HUES6 (cell line): ENCODE measurements at regions not wholly inside any gene's neighbourhood (a gene's known extent, or its start where the extent isn't known, plus 50 kb on each side); places are given as distances from the start of the nearest gene placed in this dataset.

Source experiments
- H3K27ac ChIP-seq: 2 replicates; pipeline ENCODE4 v1.7.0; 2013; ENCODE audit warnings: low read depth, mild to moderate bottlenecking, low read length, inconsistent platforms
- H3K27me3 ChIP-seq: 2 replicates; pipeline ENCODE4 v1.6.1; 2013; ENCODE audit warnings: low read length; ENCODE audit not compliant: control insufficient read depth, insufficient read depth
- H3K36me3 ChIP-seq: 2 replicates; pipeline ENCODE4 v1.6.1; 2013; ENCODE audit warnings: low read length; ENCODE audit not compliant: control insufficient read depth, insufficient read depth
- H3K4me1 ChIP-seq: 2 replicates; pipeline ENCODE4 v1.6.1; 2013; ENCODE audit warnings: low read length; ENCODE audit not compliant: control insufficient read depth, insufficient read depth
- H3K4me3 ChIP-seq: 2 replicates; pipeline ENCODE4 v1.5.1; 2013; ENCODE audit warnings: low read depth, low read length
- H3K9ac ChIP-seq: one replicate; pipeline ENCODE4 v1.6.1; 2013; ENCODE audit warnings: mild to moderate bottlenecking, low read length
- H3K9me3 ChIP-seq: 2 replicates; pipeline ENCODE4 v1.6.1; 2013; ENCODE audit warnings: low read depth, low read length; ENCODE audit not compliant: control insufficient read depth, insufficient read depth

GRCh38 chr9:82600536-82601292 is 462.2 kb downstream of the RASEF start:
- Histone ChIP-seq H3K9me3 (no peaks in the 10 kb centered on the region), H3K4me1 (no peaks in the 10 kb centered on the region), H3K4me3 (no peak overlapping the region), H3K27ac (no peak overlapping the region), H3K36me3 (no peaks in the 10 kb centered on the region), H3K27me3 (no peaks in the 10 kb centered on the region), H3K9ac (no peak overlapping the region)

- H3K4me3 ChIP-seq = no peak overlapping the region
- H3K36me3 ChIP-seq = no peaks in the 10 kb centered on the region
- H3K27me3 ChIP-seq = no peaks in the 10 kb centered on the region
- H3K9ac ChIP-seq = no peak overlapping the region
- H3K27ac ChIP-seq = no peak overlapping the region
- H3K9me3 ChIP-seq = no peaks in the 10 kb centered on the region
- no peaks in the 10 kb centered on the region for H3K4me1 ChIP-seq
Measured at GRCh38 chr9:82601293-82601771, 461.6 kb downstream of the RASEF start.

- Histone ChIP-seq H3K36me3 (no peaks in the 10 kb centered on the region), H3K27ac (no peak overlapping the region), H3K9me3 (no peaks in the 10 kb centered on the region), H3K4me3 (no peak overlapping the region), H3K9ac (no peak overlapping the region), H3K4me1 (peaks cover 6% of the 10 kb centered on the region; the same call in 1 of the 2 replicates), H3K27me3 (no peaks in the 10 kb centered on the region)
Measured at GRCh38 chr9:82604947-82605656, 457.8 kb downstream of the RASEF start.

- peaks cover 6% of the 10 kb centered on the region; the same call in 1 of the 2 replicates for H3K4me1 ChIP-seq
- no peak overlapping the region for H3K4me3 ChIP-seq
- no peaks in the 10 kb centered on the region for H3K36me3 ChIP-seq
- no peak overlapping the region for H3K27ac ChIP-seq
- H3K9me3 ChIP-seq = no peaks in the 10 kb centered on the region
- no peak overlapping the region for H3K9ac ChIP-seq
- H3K27me3 ChIP-seq = no peaks in the 10 kb centered on the region
Measured at GRCh38 chr9:82605657-82606031, 457.3 kb downstream of the RASEF start.

- Histone ChIP-seq H3K4me1 (peaks cover 6% of the 10 kb centered on the region; the same call in 1 of the 2 replicates), H3K9me3 (no peaks in the 10 kb centered on the region), H3K36me3 (no peaks in the 10 kb centered on the region), H3K27ac (no peak overlapping the region), H3K4me3 (no peak overlapping the region), H3K9ac (no peak overlapping the region), H3K27me3 (no peaks in the 10 kb centered on the region)
Measured at GRCh38 chr9:82606071-82606470, 456.9 kb downstream of the RASEF start.

- H3K9me3 ChIP-seq = no peaks in the 10 kb centered on the region
- H3K36me3 ChIP-seq = no peaks in the 10 kb centered on the region
- no peak overlapping the region for H3K27ac ChIP-seq
- no peak overlapping the region for H3K9ac ChIP-seq
- H3K27me3 ChIP-seq = no peaks in the 10 kb centered on the region
- H3K4me1 ChIP-seq = peaks cover 6% of the 10 kb centered on the region; the same call in 1 of the 2 replicates
- H3K4me3 ChIP-seq = no peak overlapping the region
Measured at GRCh38 chr9:82606492-82607382, 456.2 kb downstream of the RASEF start.

- Histone ChIP-seq H3K36me3 (no peaks in the 10 kb centered on the region), H3K4me3 (no peak overlapping the region), H3K9me3 (no peaks in the 10 kb centered on the region)
Measured at GRCh38 chr9:82608487-82608886, 454.5 kb downstream of the RASEF start.

GRCh38 chr9:82612942-82613341 is 450.0 kb downstream of the RASEF start:
- Histone ChIP-seq H3K36me3 (no peaks in the 10 kb centered on the region), H3K9me3 (no peaks in the 10 kb centered on the region), H3K9ac (no peak overlapping the region), H3K27me3 (no peaks in the 10 kb centered on the region), H3K27ac (no peak overlapping the region), H3K4me3 (no peak overlapping the region), H3K4me1 (peaks cover 6% of the 10 kb centered on the region; the same call in 1 of the 2 replicates)

More at GRCh38 chr9:82608487-82608886, 454.5 kb downstream of the RASEF start:
- no peaks in the 10 kb centered on the region for H3K27me3 ChIP-seq
- no peak overlapping the region for H3K9ac ChIP-seq
- peaks cover 6% of the 10 kb centered on the region; the same call in 1 of the 2 replicates for H3K4me1 ChIP-seq
- H3K27ac ChIP-seq = no peak overlapping the region

GRCh38 chr9:82613498-82613897 is 449.4 kb downstream of the RASEF start:
- Histone ChIP-seq H3K4me1 (peaks cover 4% of the 10 kb centered on the region; the same call in 1 of the 2 replicates), H3K4me3 (no peak overlapping the region), H3K9ac (no peak overlapping the region), H3K36me3 (no peaks in the 10 kb centered on the region), H3K27ac (no peak overlapping the region), H3K9me3 (no peaks in the 10 kb centered on the region), H3K27me3 (no peaks in the 10 kb centered on the region)

GRCh38 chr9:82616545-82616944 is 446.4 kb downstream of the RASEF start:
- H3K9ac ChIP-seq = no peak overlapping the region
- no peak overlapping the region for H3K27ac ChIP-seq
- H3K9me3 ChIP-seq = no peaks in the 10 kb centered on the region
- H3K4me3 ChIP-seq = no peak overlapping the region
- no peaks in the 10 kb centered on the region for H3K4me1 ChIP-seq
- H3K36me3 ChIP-seq = no peaks in the 10 kb centered on the region
- H3K27me3 ChIP-seq = no peaks in the 10 kb centered on the region
